ENCODE measurements at regions not wholly inside any gene's neighbourhood (a gene's known extent, or its start where the extent isn't known, plus 50 kb on each side); places are given as distances from the start of the nearest gene placed in this dataset.

GRCh38 chr5:87717761-87718160 is 305.0 kb upstream of the CCNH start (continued):
- TF ChIP-seq REST (IDR thresholded peaks at IDR 0.05; ENCODE audit: low read depth, low read length), result no peak
- TF ChIP-seq EP300 (IDR thresholded peaks at IDR 0.05; ENCODE audit: borderline replicate concordance in 1 of 2, low read depth in 1 of 2, low read length in 1 of 2), result peak in 1 of 2 experiments; percentile 89; a peak in 2 of 4 replicates
- no peak for TF ChIP-seq TAF1 (IDR thresholded peaks at IDR 0.05; ENCODE audit: borderline replicate concordance, low read depth, low read length)
- no peak for TF ChIP-seq JUND (IDR thresholded peaks at IDR 0.05)
- TF ChIP-seq MEF2A (IDR thresholded peaks at IDR 0.05; ENCODE audit: borderline replicate concordance, low read depth), result no peak
- no peak for TF ChIP-seq SIN3A (IDR thresholded peaks at IDR 0.05; ENCODE audit: borderline replicate concordance, low read depth, low read length)
- no peak for TF ChIP-seq NFIC (IDR thresholded peaks at IDR 0.05; ENCODE audit: borderline replicate concordance)
- no peak for TF ChIP-seq PBX3 (IDR thresholded peaks at IDR 0.05)
- TF ChIP-seq, protein P1, sequence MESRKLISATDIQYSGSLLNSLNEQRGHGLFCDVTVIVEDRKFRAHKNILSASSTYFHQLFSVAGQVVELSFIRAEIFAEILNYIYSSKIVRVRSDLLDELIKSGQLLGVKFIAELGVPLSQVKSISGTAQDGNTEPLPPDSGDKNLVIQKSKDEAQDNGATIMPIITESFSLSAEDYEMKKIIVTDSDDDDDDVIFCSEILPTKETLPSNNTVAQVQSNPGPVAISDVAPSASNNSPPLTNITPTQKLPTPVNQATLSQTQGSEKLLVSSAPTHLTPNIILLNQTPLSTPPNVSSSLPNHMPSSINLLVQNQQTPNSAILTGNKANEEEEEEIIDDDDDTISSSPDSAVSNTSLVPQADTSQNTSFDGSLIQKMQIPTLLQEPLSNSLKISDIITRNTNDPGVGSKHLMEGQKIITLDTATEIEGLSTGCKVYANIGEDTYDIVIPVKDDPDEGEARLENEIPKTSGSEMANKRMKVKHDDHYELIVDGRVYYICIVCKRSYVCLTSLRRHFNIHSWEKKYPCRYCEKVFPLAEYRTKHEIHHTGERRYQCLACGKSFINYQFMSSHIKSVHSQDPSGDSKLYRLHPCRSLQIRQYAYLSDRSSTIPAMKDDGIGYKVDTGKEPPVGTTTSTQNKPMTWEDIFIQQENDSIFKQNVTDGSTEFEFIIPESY (IDR thresholded peaks at IDR 0.05; ENCODE audit: borderline replicate concordance, low read depth), result no peak
- no peak for TF ChIP-seq MXI1 (IDR thresholded peaks at IDR 0.05; ENCODE audit: low read depth, low read length)
- TF ChIP-seq RCOR1 (IDR thresholded peaks at IDR 0.05; ENCODE audit: low read length), result peak; percentile 87
- no peak for TF ChIP-seq USF2 (IDR thresholded peaks at IDR 0.05; ENCODE audit: borderline replicate concordance, low read depth, low read length)

GRCh38 chr5:87705876-87706275 is 293.1 kb upstream of the CCNH start:
- no peak overlapping the region for H3K4me3 ChIP-seq (ENCODE audit: low read depth in 2 of 2, low read length in 1 of 2)
- peak; percentile 2 for DNase-seq
- no peaks in the 10 kb centered on the region; a peak in 1 of 4 replicates for H3K4me1 ChIP-seq (ENCODE audit: control insufficient read depth in 1 of 2, insufficient read depth in 2 of 2, low read depth in 1 of 2, low read length in 1 of 2)
- POLR2A ChIA-PET, result no interaction called here
- no peaks in the 10 kb centered on the region for H3K79me2 ChIP-seq (ENCODE audit: insufficient read depth)
- TF ChIP-seq, protein P2, sequence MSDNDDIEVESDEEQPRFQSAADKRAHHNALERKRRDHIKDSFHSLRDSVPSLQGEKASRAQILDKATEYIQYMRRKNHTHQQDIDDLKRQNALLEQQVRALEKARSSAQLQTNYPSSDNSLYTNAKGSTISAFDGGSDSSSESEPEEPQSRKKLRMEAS (IDR thresholded peaks at IDR 0.05; ENCODE audit: low read depth), result no peak
- peak; percentile 23; the same call in 1 of the 2 replicates for TF ChIP-seq TCF12 (IDR thresholded peaks at IDR 0.05)
- H3F3A ChIP-seq (replicated peaks; ENCODE audit: insufficient read depth), result no peaks in the 10 kb centered on the region
- H3K4me2 ChIP-seq, result no peak overlapping the region
- CTCF ChIA-PET, result no interaction called here
- no peak overlapping the region for H3K27ac ChIP-seq (ENCODE audit: low read depth in 2 of 2, low read length in 1 of 2)
- H3K9me3 ChIP-seq, result no peaks in the 10 kb centered on the region
- no peak overlapping the region for H2AFZ ChIP-seq (ENCODE audit: low read depth)
- 17% methylated on average over 1 of the region's 1 CpG for WGBS (ENCODE audit: low lambda C conversion rate)
- H3K9ac ChIP-seq, result no peak overlapping the region
- H4K20me1 ChIP-seq (ENCODE audit: insufficient read depth), result no peaks in the 10 kb centered on the region
- H3K27me3 ChIP-seq (ENCODE audit: insufficient read depth), result no peaks in the 10 kb centered on the region
- H3K36me3 ChIP-seq (replicated peaks in 1 of 2; ENCODE audit: control insufficient read depth in 1 of 2, insufficient read depth in 2 of 2, low read length in 1 of 2), result no peaks in the 10 kb centered on the region
- no peaks in the 10 kb centered on the region for H3K9me2 ChIP-seq

All from SK-N-SH (cell line).